OCI-LY7 (cell line): ENCODE measurements at regions not wholly inside any gene's neighbourhood (a gene's known extent, or its start where the extent isn't known, plus 50 kb on each side); places are given as distances from the start of the nearest gene placed in this dataset.

Experiments used
- BruUV-seq: library from RNA; stranded (reverse); fragments of 400-500 nt; replicated peaks from 2 replicates; lab custom pipeline; 2021; lab: Mats Ljungman, UMichigan
- CTCF ChIA-PET: fragments of 300-600 bp; sonication (Branson Sonifier 250); formaldehyde crosslinking; loops from one replicate; lab custom pipeline; 2022; ENCODE audit warnings: antibody characterized with exemption; ENCODE audit not compliant: unreplicated experiment; lab: Charles Lee
- POLR2A ChIA-PET: fragments of 300-600 bp; sonication (Branson Sonifier 250); formaldehyde crosslinking; loops from one replicate; lab custom pipeline; 2022; ENCODE audit warnings: antibody characterized with exemption; lab: Charles Lee
- DNase-seq: peaks from one replicate; pipeline ENCODE4 v3.0.0-alpha.2; 2015; ENCODE audit warnings: low spot score
- H2AFZ ChIP-seq: fragments of 200-600 bp; sonication (generic), shearing (Covaris generic); 2 replicates; pipeline ENCODE4 v1.6.1; 2014; ENCODE audit warnings: mild to moderate bottlenecking, antibody characterized with exemption, low read length, moderate library complexity
- H3K27ac ChIP-seq: fragments of 200-600 bp; sonication (generic); 2 replicates; pipeline ENCODE4 v1.5.1; 2014; ENCODE audit warnings: mixed run types, low read depth, mild to moderate bottlenecking, moderate library complexity, low read length, inconsistent platforms; ENCODE audit not compliant: poor library complexity, severe bottlenecking
- H3K36me3 ChIP-seq: fragments of 200-600 bp; sonication (generic); 2 replicates; pipeline ENCODE4 v1.6.1; 2014; ENCODE audit warnings: mild to moderate bottlenecking, antibody characterized with exemption, low read length, moderate library complexity, mixed read lengths; ENCODE audit not compliant: insufficient read depth
- H3K4me1 ChIP-seq: fragments of 200-600 bp; sonication (generic); 2 replicates; pipeline ENCODE4 v1.5.1; 2014; ENCODE audit warnings: mild to moderate bottlenecking, low read length; ENCODE audit not compliant: insufficient read depth, poor library complexity, severe bottlenecking
- H3K4me2 ChIP-seq: fragments of 200-600 bp; sonication (generic); 2 replicates; pipeline ENCODE4 v1.6.1; 2014; ENCODE audit warnings: mild to moderate bottlenecking, low read length
- H3K4me3 ChIP-seq: fragments of 200-600 bp; sonication (generic); 2 replicates; pipeline ENCODE4 v1.5.1; 2014; ENCODE audit warnings: mild to moderate bottlenecking, low read depth, low read length; ENCODE audit not compliant: poor library complexity, severe bottlenecking
- H3K79me2 ChIP-seq: fragments of 200-600 bp; sonication (generic); 2 replicates; pipeline ENCODE4 v1.6.1; 2016; ENCODE audit warnings: low read depth, mild to moderate bottlenecking, low read length, moderate library complexity, mixed read lengths; ENCODE audit not compliant: insufficient read depth
- H3K9me2 ChIP-seq: fragments of 200-600 bp; sonication (generic); 2 replicates; pipeline ENCODE4 v1.6.1; 2016; ENCODE audit warnings: mild to moderate bottlenecking, low read length, mixed read lengths; ENCODE audit not compliant: insufficient read depth
- H3K9me3 ChIP-seq: fragments of 200-600 bp; sonication (generic); 2 replicates; pipeline ENCODE4 v1.6.1; 2014; ENCODE audit warnings: mild to moderate bottlenecking, mixed run types, low read length, mixed read lengths
- H4K20me1 ChIP-seq: fragments of 200-600 bp; sonication (generic); 2 replicates; pipeline ENCODE4 v1.6.1; 2014; ENCODE audit warnings: mild to moderate bottlenecking, antibody characterized with exemption, low read length, moderate library complexity, mixed read lengths; ENCODE audit not compliant: insufficient read depth
- EZH2phosphoT487 ChIP-seq: fragments of 200-600 bp; sonication (generic); IDR thresholded peaks from 2 replicates; pipeline ENCODE4 v1.6.1; 2018; ENCODE audit warnings: low read depth, borderline replicate concordance, mild to moderate bottlenecking, mixed run types, antibody characterized with exemption, low read length, moderate library complexity, mixed read lengths
- intact Hi-C: fragments of 100-400 bp; cut with micrococcal nuclease; formaldehyde crosslinking; loops from one replicate; pipeline ENCODE4 v1.10.0; 2022; ENCODE audit not compliant: unreplicated experiment
- TF ChIP-seq, protein P1 (sequence below): fragments of 200-600 bp; sonication (generic); conservative IDR thresholded peaks from 2 replicates; pipeline ENCODE4 v1.5.1; 2014; ENCODE audit warnings: mild to moderate bottlenecking, antibody characterized with exemption, low read length, moderate library complexity, mixed read lengths

DNA sequence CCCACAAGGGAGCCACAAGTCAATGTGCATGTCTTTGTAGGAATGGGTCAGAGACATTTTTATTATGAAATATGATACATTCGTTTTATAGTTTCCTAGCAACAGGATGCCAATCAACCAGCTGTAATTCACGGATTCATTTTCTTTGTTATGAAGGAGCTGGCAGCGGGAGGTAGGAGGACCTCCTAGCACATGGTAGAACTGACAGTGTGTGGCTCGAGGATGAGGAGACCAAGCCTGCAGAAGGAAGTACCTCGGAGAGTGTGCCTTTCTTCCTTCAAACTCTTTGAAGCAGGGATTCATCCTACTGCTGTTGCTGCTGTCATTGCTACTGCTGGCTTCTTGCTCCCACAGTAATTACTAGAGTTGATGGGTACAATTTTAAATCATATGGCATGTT, 504.8 kb upstream of the KLHL29 start:
- Histone ChIP-seq H3K9me2 (no peaks in the 10 kb centered on the region), H4K20me1 (no peaks in the 10 kb centered on the region), H3K27ac (no peak overlapping the region), H2AFZ (no peak overlapping the region), H3K36me3 (no peaks in the 10 kb centered on the region), H3K4me3 (no peak overlapping the region), H3K4me1 (no peaks in the 10 kb centered on the region), H3K79me2 (no peaks in the 10 kb centered on the region), H3K9me3 (no peaks in the 10 kb centered on the region), H3K4me2 (no peak overlapping the region)
- TF ChIP-seq EZH2phosphoT487, result no peak
- TF ChIP-seq, protein P1, sequence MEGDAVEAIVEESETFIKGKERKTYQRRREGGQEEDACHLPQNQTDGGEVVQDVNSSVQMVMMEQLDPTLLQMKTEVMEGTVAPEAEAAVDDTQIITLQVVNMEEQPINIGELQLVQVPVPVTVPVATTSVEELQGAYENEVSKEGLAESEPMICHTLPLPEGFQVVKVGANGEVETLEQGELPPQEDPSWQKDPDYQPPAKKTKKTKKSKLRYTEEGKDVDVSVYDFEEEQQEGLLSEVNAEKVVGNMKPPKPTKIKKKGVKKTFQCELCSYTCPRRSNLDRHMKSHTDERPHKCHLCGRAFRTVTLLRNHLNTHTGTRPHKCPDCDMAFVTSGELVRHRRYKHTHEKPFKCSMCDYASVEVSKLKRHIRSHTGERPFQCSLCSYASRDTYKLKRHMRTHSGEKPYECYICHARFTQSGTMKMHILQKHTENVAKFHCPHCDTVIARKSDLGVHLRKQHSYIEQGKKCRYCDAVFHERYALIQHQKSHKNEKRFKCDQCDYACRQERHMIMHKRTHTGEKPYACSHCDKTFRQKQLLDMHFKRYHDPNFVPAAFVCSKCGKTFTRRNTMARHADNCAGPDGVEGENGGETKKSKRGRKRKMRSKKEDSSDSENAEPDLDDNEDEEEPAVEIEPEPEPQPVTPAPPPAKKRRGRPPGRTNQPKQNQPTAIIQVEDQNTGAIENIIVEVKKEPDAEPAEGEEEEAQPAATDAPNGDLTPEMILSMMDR, result no peak
- ChIA-PET POLR2A (no interaction called here), CTCF (no interaction called here)
- intact Hi-C loops, result no loop called here
- DNase-seq, result no peak
- no TSS peak for BruUV-seq

DNA sequence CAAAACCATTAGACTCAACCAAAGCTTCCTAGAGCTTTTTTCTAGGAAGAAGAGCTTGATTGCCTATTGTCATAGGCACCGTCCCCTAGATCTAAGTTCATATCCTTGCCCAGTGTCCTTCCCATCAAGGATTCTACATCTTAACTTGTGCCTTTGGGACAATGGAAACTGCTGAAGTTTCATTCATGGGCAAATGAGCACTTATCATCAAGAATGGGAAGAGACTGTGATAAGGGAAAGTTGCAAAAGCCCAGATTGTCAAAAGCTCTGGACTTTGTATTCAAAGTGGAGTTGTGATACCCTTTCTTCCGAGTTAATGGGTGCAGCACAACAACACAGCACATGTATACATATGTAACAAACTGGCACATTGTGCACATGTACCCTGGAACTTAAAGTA, 503.0 kb upstream of the KLHL29 start:
- H4K20me1 ChIP-seq, result no peaks in the 10 kb centered on the region
- no peak overlapping the region for H3K4me2 ChIP-seq
- intact Hi-C loops, result no loop called here
- POLR2A ChIA-PET, result no interaction called here
- no peak overlapping the region for H3K27ac ChIP-seq
- H3K36me3 ChIP-seq, result no peaks in the 10 kb centered on the region
- H3K9me3 ChIP-seq, result no peaks in the 10 kb centered on the region
- CTCF ChIA-PET, result no interaction called here
- BruUV-seq, result no TSS peak
- no peaks in the 10 kb centered on the region for H3K4me1 ChIP-seq
- TF ChIP-seq, protein P1, result no peak
- no peak for TF ChIP-seq EZH2phosphoT487
- no peak overlapping the region for H3K4me3 ChIP-seq
- DNase-seq, result no peak
- no peak overlapping the region for H2AFZ ChIP-seq
- H3K9me2 ChIP-seq, result no peaks in the 10 kb centered on the region
- no peaks in the 10 kb centered on the region for H3K79me2 ChIP-seq

DNA sequence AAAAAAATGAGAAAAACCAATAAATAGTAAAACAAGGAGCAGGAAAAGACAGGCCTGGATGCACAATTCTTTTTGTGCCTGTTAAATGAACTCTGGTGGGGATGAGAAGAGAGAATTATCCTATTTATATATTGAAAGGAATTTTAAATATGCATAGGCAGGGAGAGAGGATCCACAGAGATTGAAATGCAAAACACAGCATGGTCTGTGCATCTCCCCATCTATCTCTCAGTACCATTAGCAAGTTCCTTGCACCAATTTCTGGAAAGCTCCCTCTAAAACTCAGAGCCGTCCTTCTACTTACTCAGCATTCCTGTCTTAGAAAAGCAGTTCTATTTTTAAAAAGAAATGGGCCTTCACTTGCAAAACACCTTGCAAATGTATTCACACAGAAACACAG, 502.3 kb upstream of the KLHL29 start:
- no peaks in the 10 kb centered on the region for H3K4me1 ChIP-seq
- CTCF ChIA-PET, result no interaction called here
- no peak overlapping the region for H3K4me3 ChIP-seq
- BruUV-seq, result no TSS peak
- POLR2A ChIA-PET, result no interaction called here
- H3K79me2 ChIP-seq, result no peaks in the 10 kb centered on the region
- H3K36me3 ChIP-seq, result no peaks in the 10 kb centered on the region
- H3K27ac ChIP-seq, result no peak overlapping the region
- DNase-seq, result no peak
- no peaks in the 10 kb centered on the region for H3K9me2 ChIP-seq
- no peaks in the 10 kb centered on the region for H3K9me3 ChIP-seq
- H3K4me2 ChIP-seq, result no peak overlapping the region
- H4K20me1 ChIP-seq, result no peaks in the 10 kb centered on the region
- TF ChIP-seq, protein P1, result no peak
- no peak for TF ChIP-seq EZH2phosphoT487
- intact Hi-C loops, result no loop called here
- no peak overlapping the region for H2AFZ ChIP-seq
